PC-9 (cell line): ENCODE measurements at regions not wholly inside any gene's neighbourhood (a gene's known extent, or its start where the extent isn't known, plus 50 kb on each side); places are given as distances from the start of the nearest gene placed in this dataset.

Source experiments
- EZH2 ChIP-seq: fragments of 200-600 bp; sonication (generic); IDR thresholded peaks from 2 replicates; pipeline ENCODE4 v1.8.0; 2017; ENCODE audit warnings: antibody characterized with exemption, low read depth
- TF ChIP-seq, protein P1 (sequence below): fragments of 200-600 bp; sonication (generic); conservative IDR thresholded peaks from 2 replicates; pipeline ENCODE4 v1.6.1; 2017; ENCODE audit warnings: mixed run types, antibody characterized with exemption, mild to moderate bottlenecking, moderate library complexity

DNA sequence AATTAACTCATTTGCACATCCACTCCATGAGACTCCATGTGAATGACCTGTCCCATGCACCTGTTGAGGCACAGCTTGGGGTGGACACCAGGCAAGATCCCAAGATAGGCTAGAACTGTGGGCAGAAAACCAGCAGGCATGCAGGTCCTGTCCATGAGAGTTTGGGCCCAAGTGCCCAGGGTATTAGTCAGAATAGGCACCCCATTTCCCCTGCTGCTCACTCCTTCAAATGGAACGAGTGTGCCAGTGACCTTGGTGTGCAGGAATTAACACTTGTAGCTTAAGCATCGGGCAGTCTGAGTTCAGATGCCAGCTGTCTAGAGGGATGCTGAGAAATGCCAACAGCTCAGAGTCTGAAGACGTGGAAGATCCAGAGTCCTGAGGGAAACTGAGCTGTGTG, 254.1 kb upstream of the GLI3 start:
- TF ChIP-seq, protein P1, sequence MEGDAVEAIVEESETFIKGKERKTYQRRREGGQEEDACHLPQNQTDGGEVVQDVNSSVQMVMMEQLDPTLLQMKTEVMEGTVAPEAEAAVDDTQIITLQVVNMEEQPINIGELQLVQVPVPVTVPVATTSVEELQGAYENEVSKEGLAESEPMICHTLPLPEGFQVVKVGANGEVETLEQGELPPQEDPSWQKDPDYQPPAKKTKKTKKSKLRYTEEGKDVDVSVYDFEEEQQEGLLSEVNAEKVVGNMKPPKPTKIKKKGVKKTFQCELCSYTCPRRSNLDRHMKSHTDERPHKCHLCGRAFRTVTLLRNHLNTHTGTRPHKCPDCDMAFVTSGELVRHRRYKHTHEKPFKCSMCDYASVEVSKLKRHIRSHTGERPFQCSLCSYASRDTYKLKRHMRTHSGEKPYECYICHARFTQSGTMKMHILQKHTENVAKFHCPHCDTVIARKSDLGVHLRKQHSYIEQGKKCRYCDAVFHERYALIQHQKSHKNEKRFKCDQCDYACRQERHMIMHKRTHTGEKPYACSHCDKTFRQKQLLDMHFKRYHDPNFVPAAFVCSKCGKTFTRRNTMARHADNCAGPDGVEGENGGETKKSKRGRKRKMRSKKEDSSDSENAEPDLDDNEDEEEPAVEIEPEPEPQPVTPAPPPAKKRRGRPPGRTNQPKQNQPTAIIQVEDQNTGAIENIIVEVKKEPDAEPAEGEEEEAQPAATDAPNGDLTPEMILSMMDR: no peak
- TF ChIP-seq EZH2: no peak
